Kidney epithelial cell (primary cell): ENCODE measurements at regions not wholly inside any gene's neighbourhood (a gene's known extent, or its start where the extent isn't known, plus 50 kb on each side); places are given as distances from the start of the nearest gene placed in this dataset.

Experiments used
- DNase-seq: peaks from one replicate; pipeline ENCODE4 v3.0.0-alpha.2; 2010; ENCODE audit warnings: low read depth
- H3K27me3 ChIP-seq: 2 replicates; pipeline ENCODE4 v1.6.0; 2011; ENCODE audit warnings: low read length; ENCODE audit not compliant: control insufficient read depth, insufficient read depth
- H3K36me3 ChIP-seq: 2 replicates; pipeline ENCODE4 v1.5.1; 2011; ENCODE audit warnings: low read length; ENCODE audit not compliant: control insufficient read depth, insufficient read depth
- H3K4me3 ChIP-seq: 2 replicates; pipeline ENCODE4 v1.5.1; 2011; ENCODE audit warnings: low read depth, mild to moderate bottlenecking, control low read depth, low read length
- CTCF ChIP-seq: IDR thresholded peaks from 2 replicates; pipeline ENCODE4 v1.5.1; 2011; ENCODE audit warnings: mild to moderate bottlenecking, moderate library complexity, low read length, control low read depth, inconsistent platforms; ENCODE audit not compliant: insufficient read depth, poor library complexity, severe bottlenecking

GRCh38 chr21:27129215-27129614, 162.3 kb upstream of the ADAMTS5 start:
- Histone ChIP-seq H3K4me3 (no peak overlapping the region), H3K36me3 (no peaks in the 10 kb centered on the region), H3K27me3 (no peaks in the 10 kb centered on the region)
- no peak for TF ChIP-seq CTCF
- no peak for DNase-seq

- Histone ChIP-seq H3K4me3 (no peak overlapping the region), H3K27me3 (no peaks in the 10 kb centered on the region), H3K36me3 (no peaks in the 10 kb centered on the region)
- no peak for DNase-seq
- TF ChIP-seq CTCF, result no peak
Observed at GRCh38 chr21:27126140-27126539, 159.3 kb upstream of the ADAMTS5 start.

- H3K36me3 ChIP-seq, result no peaks in the 10 kb centered on the region
- no peak for DNase-seq
- TF ChIP-seq CTCF, result no peak
- no peak overlapping the region for H3K4me3 ChIP-seq
- H3K27me3 ChIP-seq, result no peaks in the 10 kb centered on the region
Observed at GRCh38 chr21:27122686-27123085, 155.8 kb upstream of the ADAMTS5 start.

GRCh38 chr21:27114111-27114510, 147.2 kb upstream of the ADAMTS5 start:
- TF ChIP-seq CTCF, result no peak
- DNase-seq, result no peak
- no peak overlapping the region for H3K4me3 ChIP-seq
- H3K27me3 ChIP-seq, result no peaks in the 10 kb centered on the region
- H3K36me3 ChIP-seq, result no peaks in the 10 kb centered on the region

GRCh38 chr21:27112186-27112585, 145.3 kb upstream of the ADAMTS5 start:
- no peak for DNase-seq
- H3K4me3 ChIP-seq, result no peak overlapping the region
- H3K36me3 ChIP-seq, result no peaks in the 10 kb centered on the region
- TF ChIP-seq CTCF, result no peak
- no peaks in the 10 kb centered on the region for H3K27me3 ChIP-seq

- peak; percentile 51 for DNase-seq
- Histone ChIP-seq H3K27me3 (no peaks in the 10 kb centered on the region), H3K36me3 (no peaks in the 10 kb centered on the region), H3K4me3 (no peak overlapping the region)
- no peak for TF ChIP-seq CTCF
Observed at GRCh38 chr21:27110956-27111355, 144.1 kb upstream of the ADAMTS5 start.
